Endothelial cell of umbilical vein (primary cell): ENCODE measurements at regions not wholly inside any gene's neighbourhood (a gene's known extent, or its start where the extent isn't known, plus 50 kb on each side); places are given as distances from the start of the nearest gene placed in this dataset.

ENCODE experiments used
- BruUV-seq: library from RNA; stranded (reverse); fragments of 400-500 nt; replicated peaks from 2 replicates; lab custom pipeline; 2021; lab: Mats Ljungman, UMichigan
- CTCF ChIA-PET: fragments of 300-600, 350-600 bp; sonication (Branson Sonifier 250); formaldehyde crosslinking; loops from one replicate; lab custom pipeline; 2021; ENCODE audit warnings: antibody characterized with exemption, inconsistent platforms; lab: Charles Lee
- POLR2A ChIA-PET: fragments of 300-600, 350-600 bp; sonication (Branson Sonifier 250); formaldehyde crosslinking; loops from one replicate; lab custom pipeline; 2021; ENCODE audit warnings: antibody characterized with exemption, inconsistent platforms; lab: Charles Lee
- DNase-seq: peaks from one replicate; pipeline ENCODE4 v3.0.0-alpha.2; 2011; ENCODE audit warnings: low read depth, low spot score
- FAIRE-seq: peaks from 2 replicates; lab custom pipeline; 2011; peaks lifted over from hg19 to GRCh38; lab: Jason Lieb, UNC
- H2AFZ ChIP-seq: 2 replicates; pipeline ENCODE4 v1.6.0; 2012; ENCODE audit warnings: low read depth, low read length, control low read depth, inconsistent platforms
- H3K27ac ChIP-seq: 2 replicates; pipeline ENCODE4 v1.5.1; 2011; ENCODE audit warnings: low read depth, mild to moderate bottlenecking, control low read depth, low read length, moderate library complexity; ENCODE audit not compliant: insufficient read depth
- H3K27me3 ChIP-seq, 2 experiments: 2 replicates each; pipeline versions ENCODE4 v1.6.0 to v1.6.1; 2011; ENCODE audit warnings: low read length in 2 of 2, mixed read lengths in 1 of 2; ENCODE audit not compliant: control insufficient read depth in 2 of 2, insufficient read depth in 2 of 2
- H3K36me3 ChIP-seq, 2 experiments: 2 replicates in 1 of 2; 3 replicates in 1 of 2; pipeline ENCODE4 v1.5.1; 2011; ENCODE audit warnings: low read length in 2 of 2, mild to moderate bottlenecking in 1 of 2, moderate library complexity in 1 of 2; ENCODE audit not compliant: control insufficient read depth in 2 of 2, insufficient read depth in 2 of 2; ENCODE audit errors: extremely low read depth in 1 of 2
- H3K4me1 ChIP-seq: 3 replicates; pipeline ENCODE4 v1.5.1; 2011; ENCODE audit warnings: mild to moderate bottlenecking, low read length; ENCODE audit not compliant: control insufficient read depth, insufficient read depth; ENCODE audit errors: extremely low read depth
- H3K4me2 ChIP-seq: 2 replicates; pipeline ENCODE4 v1.6.1; 2011; ENCODE audit warnings: low read length, control low read depth, mixed read lengths; ENCODE audit not compliant: insufficient read depth
- H3K4me3 ChIP-seq, 3 experiments: fragments of 200-600 bp in 1 of 3; sonication (generic), shearing (Covaris generic) in 1 of 3; replicated peaks in 1 of 3; 2 replicates each; pipeline ENCODE4 v1.5.1; 2011 to 2016; ENCODE audit warnings: control low read depth in 3 of 3, low read length in 3 of 3, mild to moderate bottlenecking in 2 of 3, inconsistent platforms in 1 of 3, low read depth in 1 of 3, moderate library complexity in 1 of 3; ENCODE audit not compliant: insufficient read depth in 1 of 3
- H3K79me2 ChIP-seq: 2 replicates; pipeline ENCODE4 v1.6.0; 2012; ENCODE audit warnings: low read length, inconsistent platforms; ENCODE audit not compliant: control insufficient read depth, insufficient read depth
- H3K9ac ChIP-seq: replicated peaks from 2 replicates; pipeline ENCODE3; 2011; ENCODE audit warnings: low read length, control low read depth; ENCODE audit not compliant: insufficient read depth; ENCODE audit errors: extremely low read depth
- H3K9me1 ChIP-seq: replicated peaks from 3 replicates; pipeline ENCODE4 v1.6.0; 2011; ENCODE audit warnings: mild to moderate bottlenecking, low read length; ENCODE audit not compliant: control insufficient read depth, insufficient read depth; ENCODE audit errors: extremely low read depth
- H3K9me3 ChIP-seq: replicated peaks from 2 replicates; pipeline ENCODE4 v1.5.1; 2012; ENCODE audit warnings: low read length, inconsistent platforms; ENCODE audit not compliant: control insufficient read depth, insufficient read depth
- H4K20me1 ChIP-seq: replicated peaks from 2 replicates; pipeline ENCODE3; 2011; ENCODE audit warnings: mild to moderate bottlenecking, low read length; ENCODE audit not compliant: control insufficient read depth, insufficient read depth; ENCODE audit errors: extremely low read depth
- EZH2 ChIP-seq: IDR thresholded peaks from 2 replicates; pipeline ENCODE4 v1.6.1; 2012; ENCODE audit warnings: borderline replicate concordance, low read depth, mild to moderate bottlenecking, moderate library complexity, low read length, inconsistent platforms; ENCODE audit not compliant: severe bottlenecking
- FOS ChIP-seq: IDR thresholded peaks from 2 replicates; pipeline ENCODE4 v1.6.1; 2011; ENCODE audit warnings: mild to moderate bottlenecking, low read length, moderate library complexity, borderline replicate concordance; ENCODE audit not compliant: insufficient read depth
- GATA2 ChIP-seq: IDR thresholded peaks from 2 replicates; pipeline ENCODE4 v1.7.0; 2011; ENCODE audit warnings: low read depth, mild to moderate bottlenecking, moderate library complexity, mixed read lengths, low read length; ENCODE audit not compliant: insufficient read length, insufficient read depth
- JUN ChIP-seq: IDR thresholded peaks from 2 replicates; pipeline ENCODE4 v1.6.1; 2011; ENCODE audit warnings: borderline replicate concordance, low read depth; ENCODE audit not compliant: insufficient read length, insufficient read depth
- MYC ChIP-seq: IDR thresholded peaks from one replicate; pipeline ENCODE4 v1.6.1; 2011; ENCODE audit warnings: mild to moderate bottlenecking, low read depth, low read length
- POLR2A ChIP-seq: IDR thresholded peaks from 2 replicates; pipeline ENCODE4 v1.6.1; 2012; ENCODE audit warnings: low read depth, mild to moderate bottlenecking, control low read depth, low read length
- POLR2AphosphoS5 ChIP-seq: IDR thresholded peaks from 2 replicates; pipeline ENCODE4 v1.6.1; 2012; ENCODE audit warnings: low read depth, mild to moderate bottlenecking, control low read depth, low read length, moderate library complexity; ENCODE audit not compliant: insufficient read depth
- dilution Hi-C: fragments of 300-500 bp; cut with MboI; formaldehyde crosslinking; loops from one replicate; pipeline ENCODE4 v1.15.0; 2019; ENCODE audit warnings: low sequenced_read_pairs; ENCODE audit not compliant: extremely low pct_ligation_motif_present
- intact Hi-C: fragments of 100-400 bp; cut with micrococcal nuclease; formaldehyde crosslinking; loops from one replicate; pipeline ENCODE4 v1.10.0; 2022
- TF ChIP-seq, protein P1 (sequence below): IDR thresholded peaks from 2 replicates; pipeline ENCODE4 v1.6.1; 2011; ENCODE audit not compliant: insufficient read depth, insufficient read length
- TF ChIP-seq, protein P2 (sequence below), 2 donors: IDR thresholded peaks; 1 replicate in 1 of 2; 2 replicates in 1 of 2; pipeline ENCODE4 v1.5.1; 2011; ENCODE audit warnings: low read length in 2 of 2, mild to moderate bottlenecking in 2 of 2, moderate library complexity in 2 of 2, control low read depth in 1 of 2, inconsistent platforms in 1 of 2, low read depth in 1 of 2; ENCODE audit not compliant: insufficient read depth in 1 of 2; ENCODE audit errors: extremely low read depth in 1 of 2

DNA sequence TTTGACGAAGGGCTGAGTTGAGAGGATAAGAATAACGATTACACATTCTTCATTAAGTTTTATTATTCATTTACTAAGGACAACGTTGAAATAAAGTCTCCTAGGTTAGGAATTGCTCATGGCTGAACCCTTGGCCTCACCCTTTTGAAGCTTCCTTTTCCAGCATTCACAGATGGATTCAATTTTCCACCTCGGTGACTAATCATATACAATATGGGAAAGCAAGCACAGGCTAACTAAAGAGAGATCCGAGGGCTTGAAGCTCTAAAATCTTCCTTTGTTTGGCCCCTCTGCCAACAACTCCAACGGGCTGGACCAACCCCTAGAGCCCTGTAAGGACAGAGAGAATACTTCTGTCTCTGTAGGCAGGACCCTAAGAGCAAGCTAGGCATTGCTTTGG is 159.5 kb downstream of the SOD2 start:
- FAIRE-seq, result no peak
- Histone ChIP-seq H3K9me3 (peaks cover 2% of the 10 kb centered on the region), H3K4me2 (no peak overlapping the region), H4K20me1 (no peaks in the 10 kb centered on the region), H2AFZ (no peak overlapping the region), H3K27me3 (no peaks in the 10 kb centered on the region), H3K4me3 (no peak overlapping the region), H3K9me1 (no peaks in the 10 kb centered on the region), H3K4me1 (no peaks in the 10 kb centered on the region), H3K36me3 (no peaks in the 10 kb centered on the region), H3K9ac (no peak overlapping the region), H3K27ac (no peak overlapping the region), H3K79me2 (no peaks in the 10 kb centered on the region)
- intact Hi-C loops (no loop called here), dilution Hi-C loops (no loop called here)
- TF ChIP-seq, protein P1, sequence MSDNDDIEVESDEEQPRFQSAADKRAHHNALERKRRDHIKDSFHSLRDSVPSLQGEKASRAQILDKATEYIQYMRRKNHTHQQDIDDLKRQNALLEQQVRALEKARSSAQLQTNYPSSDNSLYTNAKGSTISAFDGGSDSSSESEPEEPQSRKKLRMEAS, result no peak
- TF ChIP-seq FOS (no peak), POLR2AphosphoS5 (no peak), EZH2 (no peak), POLR2A (no peak), GATA2 (no peak), MYC (no peak), JUN (no peak)
- TF ChIP-seq, protein P2, sequence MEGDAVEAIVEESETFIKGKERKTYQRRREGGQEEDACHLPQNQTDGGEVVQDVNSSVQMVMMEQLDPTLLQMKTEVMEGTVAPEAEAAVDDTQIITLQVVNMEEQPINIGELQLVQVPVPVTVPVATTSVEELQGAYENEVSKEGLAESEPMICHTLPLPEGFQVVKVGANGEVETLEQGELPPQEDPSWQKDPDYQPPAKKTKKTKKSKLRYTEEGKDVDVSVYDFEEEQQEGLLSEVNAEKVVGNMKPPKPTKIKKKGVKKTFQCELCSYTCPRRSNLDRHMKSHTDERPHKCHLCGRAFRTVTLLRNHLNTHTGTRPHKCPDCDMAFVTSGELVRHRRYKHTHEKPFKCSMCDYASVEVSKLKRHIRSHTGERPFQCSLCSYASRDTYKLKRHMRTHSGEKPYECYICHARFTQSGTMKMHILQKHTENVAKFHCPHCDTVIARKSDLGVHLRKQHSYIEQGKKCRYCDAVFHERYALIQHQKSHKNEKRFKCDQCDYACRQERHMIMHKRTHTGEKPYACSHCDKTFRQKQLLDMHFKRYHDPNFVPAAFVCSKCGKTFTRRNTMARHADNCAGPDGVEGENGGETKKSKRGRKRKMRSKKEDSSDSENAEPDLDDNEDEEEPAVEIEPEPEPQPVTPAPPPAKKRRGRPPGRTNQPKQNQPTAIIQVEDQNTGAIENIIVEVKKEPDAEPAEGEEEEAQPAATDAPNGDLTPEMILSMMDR (IDR thresholded peaks at IDR 0.05; ENCODE audit: extremely low read depth in 1 of 2, insufficient read depth in 1 of 2, low read depth in 1 of 2, low read length in 2 of 2), result no peak
- no TSS peak for BruUV-seq
- POLR2A ChIA-PET, result no interaction called here
- DNase-seq, result no peak
- CTCF ChIA-PET, result no interaction called here
